Right kidney (tissue), 1 donor: ENCODE measurements at regions not wholly inside any gene's neighbourhood (a gene's known extent, or its start where the extent isn't known, plus 50 kb on each side); places are given as distances from the start of the nearest gene placed in this dataset.

Experiments used
- DNase-seq: peaks from one replicate; pipeline ENCODE4 v3.0.0-alpha.2; 2016

DNA sequence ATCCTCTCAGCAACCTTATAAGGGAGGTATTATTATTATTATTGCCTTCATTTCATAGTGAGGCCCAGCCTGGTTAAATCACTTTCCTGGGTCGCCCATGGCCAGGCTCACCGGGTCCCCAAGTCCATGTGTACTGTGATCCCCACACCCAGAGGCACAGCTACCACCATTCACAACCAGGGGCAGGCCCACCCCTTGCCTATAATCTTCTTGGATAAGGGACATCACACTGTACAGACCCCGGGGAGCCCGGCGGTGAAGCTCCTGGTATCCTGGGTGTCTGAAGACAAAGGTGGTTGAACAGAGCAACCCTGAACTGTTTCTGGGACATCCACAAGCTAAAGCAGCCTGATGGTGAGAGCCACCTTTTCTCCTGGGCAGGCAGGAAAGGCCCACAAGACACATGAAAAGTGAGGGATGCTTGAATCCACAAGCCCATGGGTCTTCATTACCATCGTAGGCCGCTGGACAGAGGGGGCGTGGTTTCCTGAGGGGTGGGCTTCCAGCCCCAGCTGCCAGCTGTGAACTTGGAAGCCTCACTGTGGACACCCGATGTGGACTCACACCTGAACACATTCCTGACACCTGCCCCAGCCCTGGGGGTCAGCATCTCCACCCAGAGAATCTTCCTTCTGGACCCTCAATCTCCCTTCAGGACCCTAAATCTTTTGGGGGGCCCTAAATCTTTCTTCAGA lies 185.5 kb upstream of the PMEPA1 start:
- DNase-seq, result no peak

DNA sequence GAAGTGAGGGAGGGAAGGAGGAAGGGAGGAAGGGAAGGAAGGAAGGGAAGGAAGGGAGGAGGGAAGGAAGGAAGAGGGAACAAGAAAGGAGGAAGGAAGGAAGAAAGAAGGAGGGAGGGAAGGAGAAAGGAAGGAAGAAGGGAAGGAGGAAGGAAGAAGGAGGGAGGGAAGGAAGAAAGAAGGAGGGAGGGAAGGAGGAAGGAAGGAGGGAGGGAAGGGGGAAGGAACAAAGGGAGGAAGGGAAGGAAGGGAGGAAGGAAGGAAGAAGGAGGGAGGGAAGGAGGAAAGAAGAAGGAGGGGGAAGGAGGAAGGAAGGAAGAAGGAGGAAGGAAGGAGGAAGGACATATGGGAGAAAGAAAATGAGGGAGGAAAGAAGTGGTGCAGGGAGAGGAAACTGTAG lies 184.7 kb upstream of the PMEPA1 start:
- DNase-seq, result no peak

DNA sequence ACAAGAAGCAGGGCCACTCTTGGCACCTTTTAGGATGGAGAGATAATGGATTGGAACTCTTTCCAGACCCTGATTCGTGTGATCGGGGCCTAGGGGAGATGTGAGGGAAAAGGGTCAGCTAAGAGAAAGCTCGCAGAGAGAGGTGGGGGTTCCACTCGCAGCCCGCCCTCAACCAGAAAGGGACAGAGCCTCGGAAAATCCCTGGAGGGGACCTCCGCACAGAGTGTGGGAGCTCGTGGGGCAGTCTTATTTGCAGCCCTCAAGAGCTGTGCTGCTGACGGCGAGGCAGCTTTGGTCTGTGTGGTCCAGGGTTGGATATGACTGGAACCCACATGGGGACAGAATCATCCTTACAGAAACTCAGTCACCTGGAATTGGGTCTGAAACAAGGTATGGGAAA lies 184.3 kb upstream of the PMEPA1 start:
- no peak for DNase-seq

DNA sequence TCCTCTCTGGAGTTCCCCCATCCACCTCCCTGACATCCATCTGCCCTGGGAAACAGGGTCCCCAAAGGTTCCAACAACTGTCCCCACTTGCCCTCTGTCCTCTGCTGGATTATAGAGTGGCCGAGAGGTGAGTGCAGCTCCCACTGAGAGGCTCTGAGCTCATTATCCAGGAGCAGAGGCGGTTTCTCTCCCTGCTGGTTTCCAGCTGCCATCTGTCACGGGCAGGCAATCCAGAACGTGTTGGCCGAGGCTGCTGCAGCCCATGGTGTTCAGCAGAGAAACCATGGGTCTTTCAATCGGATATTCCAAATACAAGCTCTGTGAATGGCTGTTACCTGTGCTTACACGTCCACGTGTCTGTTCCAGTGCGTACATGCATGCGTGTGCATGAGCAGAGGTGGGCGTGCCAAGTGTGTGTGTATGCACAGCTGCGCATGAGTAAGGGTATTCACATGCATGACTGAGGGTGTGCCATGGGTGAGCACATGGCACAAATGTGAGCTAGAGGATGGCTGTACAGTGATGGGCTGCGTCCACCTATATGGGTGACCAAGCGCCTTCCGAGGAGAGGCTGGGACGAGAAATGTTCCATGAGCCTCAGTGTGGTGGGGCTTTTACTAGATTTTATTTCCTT lies 183.7 kb upstream of the PMEPA1 start:
- DNase-seq, result no peak

DNA sequence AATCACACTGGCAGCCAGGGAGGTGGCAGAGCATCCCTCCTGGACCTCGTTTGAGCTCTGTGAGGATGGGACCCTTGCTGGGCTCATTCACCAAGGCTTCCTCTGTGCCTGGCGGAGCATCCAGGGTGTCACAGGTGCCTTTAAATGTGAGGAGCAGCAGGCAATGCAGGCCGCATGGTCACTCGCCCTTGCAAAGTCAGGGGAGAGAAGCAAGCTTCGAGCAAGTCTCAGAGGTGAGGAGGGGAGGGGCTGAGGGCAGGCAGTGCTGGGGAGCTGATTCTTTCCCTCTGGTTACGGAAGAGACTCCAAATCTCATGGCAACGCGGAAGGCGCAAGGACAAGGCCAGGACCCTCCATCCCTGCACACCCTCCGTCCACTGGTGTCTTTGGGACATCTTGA lies 182.7 kb upstream of the PMEPA1 start:
- DNase-seq, result no peak

DNA sequence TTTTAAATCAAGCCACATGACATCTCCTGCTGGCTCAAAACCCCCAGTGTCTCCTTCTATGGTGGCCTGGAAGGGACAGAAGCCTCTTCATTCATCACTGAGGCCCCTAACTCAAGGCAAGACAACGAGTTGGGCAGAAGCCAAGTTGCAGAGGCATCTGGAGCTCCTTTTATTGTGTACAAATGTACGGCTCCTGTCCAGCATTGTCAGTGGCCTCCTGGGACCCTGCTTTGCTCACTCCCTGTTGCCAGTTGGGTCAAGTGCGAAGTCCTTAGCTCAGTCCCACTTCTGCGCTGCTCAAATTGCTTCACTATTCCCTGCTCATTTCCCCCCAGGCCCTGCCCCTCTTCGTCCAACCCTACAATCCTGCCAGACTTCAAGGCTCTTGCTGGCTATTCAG lies 181.2 kb upstream of the PMEPA1 start:
- no peak for DNase-seq

DNA sequence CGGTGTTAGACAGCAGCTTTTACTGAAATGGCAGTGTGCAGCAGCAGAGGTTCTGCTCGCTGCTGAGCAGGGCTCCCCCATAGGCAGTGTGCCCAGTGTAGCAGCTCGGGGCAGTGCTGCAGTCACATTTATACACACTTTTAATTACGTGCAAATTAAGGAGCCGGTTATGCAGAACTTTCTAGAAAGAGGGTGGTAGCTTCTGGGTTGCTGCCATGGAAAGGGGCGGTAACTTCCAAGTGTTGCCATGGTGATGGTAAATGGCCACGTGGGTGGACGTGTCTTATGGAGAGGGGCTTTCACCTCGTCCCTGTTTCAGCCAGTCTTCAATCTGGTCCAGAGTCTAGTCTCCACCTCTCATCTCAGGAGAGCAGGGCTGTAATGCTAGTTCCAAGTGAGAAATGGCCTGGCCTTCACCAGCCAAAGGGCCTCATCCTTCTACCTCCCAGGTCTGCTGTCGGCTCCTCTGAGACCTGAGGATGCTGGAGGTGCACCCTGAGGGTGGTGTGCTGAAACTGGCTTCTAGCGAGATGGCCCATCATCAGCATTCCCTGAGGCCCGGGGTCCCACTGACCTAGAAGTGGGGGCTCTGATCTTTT lies 180.5 kb upstream of the PMEPA1 start:
- no peak for DNase-seq

DNA sequence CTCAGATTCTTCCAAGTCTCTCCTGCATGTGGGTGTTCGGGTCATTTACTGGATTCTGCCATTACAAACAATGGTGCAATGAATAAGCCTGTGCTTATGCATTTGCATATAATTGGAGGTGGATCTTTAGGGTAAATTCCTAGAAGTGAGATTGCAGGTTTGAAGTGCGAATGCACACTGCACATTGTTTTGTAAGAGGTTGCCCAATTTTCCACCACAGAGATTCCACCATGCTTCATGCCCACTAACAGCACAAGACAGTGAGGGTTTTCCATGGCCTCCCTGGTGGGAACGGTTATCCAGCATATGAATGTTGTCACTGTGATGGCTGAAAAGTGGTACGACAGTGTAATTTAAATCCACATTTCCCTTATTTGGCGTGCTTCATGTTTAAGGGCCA lies 178.8 kb upstream of the PMEPA1 start:
- no peak for DNase-seq

DNA sequence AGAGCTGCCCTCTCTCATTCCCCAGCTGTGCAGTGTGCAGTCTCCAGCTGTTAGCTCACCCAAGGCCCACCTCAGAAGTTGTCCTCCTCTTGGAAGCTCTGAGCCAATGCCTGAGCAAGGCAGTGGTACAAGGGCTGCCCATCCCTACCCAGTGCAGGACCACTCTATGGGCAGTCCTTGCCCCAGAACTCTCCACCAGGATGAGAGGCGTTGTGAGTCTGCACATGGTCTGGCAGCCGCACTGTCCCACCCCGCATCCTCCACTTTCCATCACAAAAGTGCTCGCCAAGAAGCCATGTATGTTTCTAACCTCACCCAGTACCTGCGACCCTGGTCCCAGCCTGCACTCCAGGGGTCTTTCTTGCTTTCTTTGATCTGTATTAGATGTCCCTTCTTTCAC lies 175.1 kb upstream of the PMEPA1 start:
- no peak for DNase-seq

DNA sequence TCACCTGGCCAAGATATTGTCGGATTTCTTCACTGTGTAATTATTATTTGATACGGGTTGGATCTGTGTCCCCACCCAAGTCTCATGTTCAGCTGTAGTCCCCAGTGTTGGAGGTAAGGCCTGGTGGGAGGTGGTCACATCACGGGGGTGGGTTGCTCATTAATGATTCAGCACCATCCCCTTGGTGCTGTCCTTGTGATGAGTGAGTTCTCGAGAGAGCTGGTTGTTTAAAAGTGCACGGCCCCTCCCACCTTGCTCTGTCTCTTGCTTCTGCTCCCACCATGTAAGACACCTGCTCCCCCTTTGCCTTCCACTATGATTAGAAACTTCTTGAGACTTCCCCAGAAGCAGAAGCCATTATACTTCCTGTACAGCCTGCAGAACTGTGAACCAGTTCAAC lies 173.9 kb upstream of the PMEPA1 start:
- DNase-seq, result no peak

DNA sequence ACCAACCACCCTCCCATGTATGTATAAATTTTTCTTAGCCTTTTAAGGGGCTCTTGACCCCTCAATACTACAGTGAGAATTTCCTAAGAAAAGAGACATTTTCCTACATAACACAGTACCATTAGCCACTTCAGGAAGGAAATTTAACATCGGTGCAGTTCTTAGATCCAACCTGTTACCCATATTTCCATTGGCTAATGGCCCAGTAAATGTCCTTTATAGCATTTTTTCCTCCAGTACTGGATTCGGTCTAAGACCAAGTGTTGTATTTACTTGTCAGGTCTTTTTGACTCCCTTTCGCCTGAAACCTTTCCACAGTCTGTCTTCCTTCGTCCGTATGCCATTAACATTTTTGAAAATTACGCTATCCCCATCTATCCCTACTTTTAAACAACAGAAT lies 173.4 kb upstream of the PMEPA1 start:
- DNase-seq, result no peak

DNA sequence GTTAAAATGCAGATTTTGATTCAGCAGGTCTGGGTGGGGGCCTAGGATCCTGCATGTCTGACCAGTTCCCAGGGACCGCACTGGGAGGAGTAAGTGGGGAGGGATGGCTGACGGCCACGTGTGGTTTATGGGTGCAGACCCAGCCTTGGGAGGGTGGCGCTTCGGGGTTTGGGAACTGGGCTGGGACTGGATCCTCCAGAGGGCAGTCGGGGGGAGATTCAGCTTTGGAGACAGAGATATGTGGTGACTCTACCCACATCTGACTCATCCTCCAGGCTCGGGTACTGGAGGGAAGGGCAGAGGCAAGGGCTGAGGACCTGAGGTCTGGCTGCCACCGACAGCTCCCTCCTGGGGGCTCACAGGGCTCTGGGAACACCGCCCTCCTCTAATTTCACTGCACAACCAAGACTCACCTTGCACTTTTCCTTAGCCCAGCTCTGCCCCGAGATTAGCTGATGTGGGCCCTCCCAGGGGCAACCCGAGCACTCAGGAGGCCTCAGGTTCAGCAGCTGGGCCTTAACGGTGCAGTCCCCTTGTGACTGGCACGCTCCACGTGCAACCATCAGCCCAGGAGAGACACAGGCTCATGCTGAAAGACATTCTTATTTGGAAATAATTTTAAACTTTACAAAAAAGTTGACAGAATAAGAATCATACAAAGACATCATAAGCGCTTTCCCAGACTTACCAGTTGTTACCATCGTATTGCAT lies 172.8 kb upstream of the PMEPA1 start:
- DNase-seq, result no peak

DNA sequence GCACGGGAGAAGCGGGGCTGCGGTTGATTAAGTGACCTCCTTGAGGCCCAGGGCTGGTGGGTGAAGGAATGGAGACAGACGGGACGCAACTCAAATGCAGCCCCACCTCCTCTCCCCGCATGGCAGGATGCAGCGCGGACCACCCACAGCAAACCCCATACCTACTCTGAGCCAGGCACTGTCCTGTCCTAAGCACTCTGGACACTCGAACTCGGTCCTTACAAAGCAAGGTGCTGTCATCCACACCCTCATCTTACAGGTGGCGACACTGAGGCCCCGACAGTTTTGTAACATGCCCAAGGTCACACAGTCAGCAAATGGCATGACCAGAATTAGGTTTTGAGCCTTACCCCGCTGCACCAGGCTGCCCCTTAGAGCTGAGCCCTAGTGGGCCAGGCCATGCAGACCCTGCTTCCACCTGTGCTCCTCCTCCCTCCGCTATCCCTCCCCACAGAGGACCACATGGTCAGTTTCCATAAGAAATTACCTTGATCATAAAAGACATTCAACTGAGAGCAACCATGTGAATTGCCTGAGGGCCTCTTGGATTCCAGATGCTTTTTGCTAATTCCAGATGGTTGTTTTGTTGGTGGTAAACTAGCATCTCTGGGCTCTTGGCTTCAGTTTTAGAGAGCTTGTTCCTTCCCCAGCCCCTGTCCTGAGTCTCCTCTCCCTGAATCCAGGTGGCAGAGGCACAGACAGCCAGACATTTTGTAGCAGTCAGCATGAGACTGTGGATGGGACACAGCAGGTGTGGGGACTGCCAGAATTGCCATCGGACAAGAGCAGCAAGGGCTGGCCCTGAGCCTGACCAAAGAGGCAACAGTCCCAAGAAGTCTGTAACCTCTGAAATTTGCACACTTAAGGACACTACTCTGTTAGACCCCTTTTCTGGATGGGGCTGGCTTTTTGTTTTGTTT lies 171.9 kb upstream of the PMEPA1 start:
- no peak for DNase-seq

DNA sequence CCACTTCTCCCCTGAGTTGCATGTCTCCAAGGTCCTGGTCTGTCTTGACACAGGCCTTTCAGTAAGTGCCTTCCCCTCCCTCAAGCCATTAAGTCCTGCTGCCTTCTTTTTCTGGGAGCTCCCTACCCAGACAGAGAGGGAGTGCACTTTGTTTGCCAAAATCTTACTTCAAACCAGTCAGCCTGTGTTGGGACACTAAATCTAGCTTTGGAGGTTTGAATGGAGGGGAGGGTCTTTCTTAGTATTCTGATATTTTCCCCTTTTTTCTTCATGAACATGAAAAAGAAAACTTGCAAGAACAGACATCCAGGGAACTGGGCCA lies 170.7 kb upstream of the PMEPA1 start:
- DNase-seq, result no peak

DNA sequence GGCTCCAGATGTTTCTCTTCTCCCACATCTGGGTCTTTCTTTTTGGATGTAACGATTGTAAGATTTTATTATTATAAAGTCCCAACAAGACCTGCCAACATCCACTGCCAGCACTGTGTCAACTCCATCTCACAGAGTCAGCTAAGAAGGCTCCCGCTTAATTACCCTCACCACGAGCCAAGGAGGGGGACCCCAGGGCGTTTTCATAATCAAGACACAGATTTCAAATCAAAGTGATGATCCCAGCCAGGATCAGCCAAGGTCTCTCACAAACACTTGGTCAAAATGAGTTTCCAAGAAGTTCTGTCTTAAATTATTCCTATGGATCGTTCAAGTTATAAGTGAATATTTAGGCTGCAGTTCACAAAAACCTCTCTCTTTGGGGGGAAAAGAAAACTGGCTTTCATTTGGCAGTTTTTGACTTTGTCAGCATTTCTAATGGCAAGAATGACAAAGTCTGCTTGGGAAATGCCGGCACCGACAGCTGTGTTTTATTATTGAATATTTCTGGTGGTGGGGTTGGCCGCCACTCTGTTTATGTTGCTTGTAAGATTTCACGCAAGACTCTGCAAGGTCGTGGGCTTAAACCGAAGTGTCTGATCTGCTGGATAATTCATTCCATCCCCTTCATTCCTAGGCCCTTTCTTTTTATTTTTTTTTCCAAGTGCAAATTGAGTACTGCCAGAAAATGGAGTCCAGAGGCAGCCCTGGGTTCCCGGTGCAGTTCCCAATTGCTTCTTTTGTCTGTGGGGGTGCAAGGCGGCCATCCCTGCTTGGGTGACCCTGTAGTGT lies 170.2 kb upstream of the PMEPA1 start:
- DNase-seq, result peak; percentile 57

DNA sequence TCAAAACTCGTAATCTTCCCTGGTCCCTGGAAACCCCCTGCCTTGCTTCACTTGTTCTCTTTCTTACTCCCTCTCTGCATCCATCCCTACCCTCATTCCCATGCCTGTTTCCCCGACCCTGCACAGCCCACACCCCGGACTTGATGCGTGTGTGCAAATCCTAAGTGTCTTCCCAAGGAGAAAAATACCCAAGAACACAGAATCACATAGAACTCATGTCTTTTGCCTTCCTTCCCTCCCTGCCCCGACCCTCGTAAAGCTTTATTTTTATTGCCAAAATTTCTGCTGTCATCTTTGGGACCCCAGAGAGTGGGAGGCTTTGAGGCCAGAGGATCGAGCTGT lies 169.6 kb upstream of the PMEPA1 start:
- no peak for DNase-seq

DNA sequence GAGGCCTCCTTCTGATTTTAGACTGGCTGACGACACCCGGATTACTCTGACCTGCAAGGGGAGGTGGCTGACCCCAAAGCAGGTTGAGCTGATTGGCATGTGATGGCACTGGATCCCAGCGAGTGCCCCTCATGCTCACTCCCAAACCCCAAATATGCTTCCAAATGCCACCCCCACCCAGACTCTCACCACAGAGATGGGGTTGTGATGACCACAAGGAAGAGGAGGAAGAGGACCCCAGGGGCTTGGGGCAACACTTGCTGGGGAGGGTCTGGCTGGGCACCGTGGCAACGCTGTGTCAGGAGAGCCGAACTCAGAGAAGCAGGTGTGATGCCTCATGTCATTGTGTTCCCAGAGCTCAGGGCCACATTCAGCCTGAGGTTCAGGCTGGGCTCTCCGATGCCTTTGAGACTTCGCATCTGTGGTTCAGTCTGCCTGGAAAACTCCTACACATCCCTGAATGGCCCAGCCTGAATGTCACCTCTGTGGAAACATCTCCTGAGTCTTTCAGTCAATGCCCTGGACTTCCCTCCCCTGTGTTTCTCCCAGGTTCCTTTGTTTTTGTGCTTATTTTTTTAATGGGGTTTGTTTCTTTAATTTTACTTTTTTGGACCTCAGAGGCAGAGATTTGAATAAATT lies 169.1 kb upstream of the PMEPA1 start:
- no peak for DNase-seq

DNA sequence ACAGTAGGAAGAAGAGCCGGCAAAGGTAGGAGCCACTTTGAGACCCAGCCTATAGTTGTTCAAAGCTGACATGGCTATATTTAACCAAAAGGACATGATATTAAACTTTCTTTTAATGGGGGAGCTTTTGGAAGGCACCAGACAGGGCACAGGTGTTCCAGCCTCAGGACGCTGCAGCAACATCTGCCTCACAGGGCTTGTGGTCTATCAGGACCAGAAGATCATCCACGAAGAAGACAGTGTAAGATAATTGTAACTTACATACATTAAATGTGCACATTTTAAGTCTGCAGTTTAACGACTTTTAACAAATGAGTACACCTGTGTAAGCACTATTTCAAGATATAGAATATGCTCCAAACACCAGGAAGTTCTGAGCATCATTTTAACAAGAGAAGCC lies 168.2 kb upstream of the PMEPA1 start:
- DNase-seq, result no peak

DNA sequence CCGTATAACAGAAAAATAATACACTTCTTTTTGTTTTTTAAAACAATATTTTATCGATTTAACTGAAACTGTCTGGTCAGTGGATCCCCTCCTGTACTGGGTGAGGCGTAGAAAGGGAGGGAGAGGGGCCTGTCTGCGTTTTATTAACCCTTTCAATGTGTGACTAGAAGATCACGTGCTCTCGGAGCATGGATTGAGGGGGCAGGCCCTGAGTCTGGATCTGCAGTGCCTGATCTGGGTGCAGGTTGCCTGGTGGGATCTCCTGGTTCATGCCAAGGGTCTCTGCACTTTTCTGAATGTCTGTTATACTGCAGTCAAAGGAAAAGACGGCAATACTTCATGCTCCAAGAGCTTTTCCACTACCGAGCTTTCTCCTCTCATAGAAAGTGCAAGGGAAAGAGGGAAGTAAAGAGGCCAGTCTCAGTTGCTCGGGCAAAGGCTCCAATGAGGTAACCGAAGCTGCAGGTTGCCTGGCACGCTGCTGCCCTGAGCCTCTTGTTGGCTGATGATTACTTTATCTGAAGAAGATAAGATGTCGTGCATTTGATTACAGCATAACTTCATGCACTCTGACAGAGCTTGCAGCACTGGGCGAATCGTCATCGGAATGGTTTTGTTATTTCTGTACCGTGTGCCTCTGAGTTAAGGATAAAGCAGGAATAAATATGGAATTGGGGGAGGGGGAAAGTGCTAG lies 167.5 kb upstream of the PMEPA1 start:
- no peak for DNase-seq

DNA sequence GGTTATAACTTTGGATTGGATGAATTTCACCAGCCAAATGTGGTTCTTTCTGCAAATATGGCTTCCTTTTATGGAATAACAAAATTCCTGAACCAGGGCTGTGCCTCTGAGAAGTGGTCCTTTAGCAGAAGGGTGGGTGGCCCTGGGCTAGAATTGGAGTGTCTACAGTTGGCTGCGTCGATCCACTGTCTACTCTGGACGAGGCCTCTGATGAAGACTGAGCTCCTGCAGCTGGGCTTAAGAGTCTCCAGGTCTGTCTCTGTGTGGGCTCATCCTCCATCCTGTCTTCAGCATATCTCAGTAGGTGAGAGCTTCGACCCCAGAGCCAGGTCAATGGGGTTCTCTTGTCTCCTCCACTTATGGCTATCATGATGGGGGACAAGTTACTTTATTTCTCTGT lies 166.3 kb upstream of the PMEPA1 start:
- DNase-seq, result no peak

DNA sequence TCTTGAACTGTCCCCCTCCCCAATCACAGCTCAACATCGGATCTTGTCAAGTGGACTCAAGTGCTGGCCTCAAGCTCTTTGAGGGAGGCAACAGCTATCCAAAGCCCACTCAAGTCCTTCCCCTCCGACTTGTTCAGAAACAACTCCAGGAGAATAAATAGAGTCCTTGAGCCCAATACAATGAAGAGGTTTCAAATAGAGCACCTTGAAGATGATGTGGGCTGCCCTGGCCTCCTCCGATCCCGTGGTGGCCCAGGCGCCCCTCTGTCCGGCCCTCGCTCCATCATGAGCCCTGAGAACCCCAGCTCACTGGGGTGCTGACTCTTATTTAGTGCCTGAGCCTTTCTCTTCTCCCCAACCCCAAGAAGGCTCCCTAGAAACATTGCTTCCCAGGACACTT lies 164.3 kb upstream of the PMEPA1 start:
- DNase-seq, result no peak
